MM.1S (cell line): ENCODE measurements at regions not wholly inside any gene's neighbourhood (a gene's known extent, or its start where the extent isn't known, plus 50 kb on each side); places are given as distances from the start of the nearest gene placed in this dataset.

Source experiments
- DNase-seq: peaks from one replicate; pipeline ENCODE4 v3.0.0-alpha.2; 2015
- H2AFZ ChIP-seq: fragments of 300-600 bp; sonication (generic); 2 replicates; pipeline ENCODE4 v1.6.0; 2016; ENCODE audit warnings: antibody characterized with exemption, low read length
- H3F3A ChIP-seq: fragments of 300-600 bp; sonication (generic); 2 replicates; pipeline ENCODE4 v1.6.1; 2016; ENCODE audit warnings: mild to moderate bottlenecking, antibody characterized with exemption, low read length, moderate library complexity, mixed read lengths; ENCODE audit not compliant: insufficient read depth
- H3K27ac ChIP-seq: fragments of 300-600 bp; sonication (generic); 2 replicates; pipeline ENCODE4 v1.5.1; 2016; ENCODE audit warnings: mild to moderate bottlenecking, low read length
- H3K27me3 ChIP-seq: fragments of 300-600 bp; sonication (generic); replicated peaks from 2 replicates; pipeline ENCODE4 v1.6.0; 2016; ENCODE audit warnings: low read length; ENCODE audit not compliant: insufficient read depth
- H3K36me3 ChIP-seq: fragments of 300-600 bp; sonication (generic); replicated peaks from 2 replicates; pipeline ENCODE4 v1.6.1; 2016; ENCODE audit warnings: mild to moderate bottlenecking, low read length, mixed read lengths; ENCODE audit not compliant: insufficient read depth
- H3K4me1 ChIP-seq: fragments of 300-600 bp; sonication (generic); 2 replicates; pipeline ENCODE4 v1.6.1; 2016; ENCODE audit warnings: low read length, mixed read lengths
- H3K4me2 ChIP-seq: fragments of 300-600 bp; sonication (generic); 2 replicates; pipeline ENCODE4 v1.6.0; 2016; ENCODE audit warnings: low read depth, low read length
- H3K4me3 ChIP-seq: fragments of 300-600 bp; sonication (generic); 2 replicates; pipeline ENCODE4 v1.5.1; 2016; ENCODE audit warnings: low read length, mixed read lengths
- H3K79me2 ChIP-seq: fragments of 300-600 bp; sonication (generic); 2 replicates; pipeline ENCODE4 v1.6.1; 2016; ENCODE audit warnings: mixed run types, low read length, mixed read lengths
- H3K9ac ChIP-seq: fragments of 300-600 bp; sonication (generic); 2 replicates; pipeline ENCODE4 v1.6.1; 2016; ENCODE audit warnings: low read length, mixed read lengths
- H3K9me2 ChIP-seq: fragments of 300-600 bp; sonication (generic); replicated peaks from 2 replicates; pipeline ENCODE4 v1.6.1; 2016; ENCODE audit warnings: mild to moderate bottlenecking, low read length, mixed read lengths; ENCODE audit not compliant: insufficient read depth
- H3K9me3 ChIP-seq: fragments of 300-600 bp; sonication (generic); replicated peaks from 2 replicates; pipeline ENCODE4 v1.6.1; 2016; ENCODE audit warnings: mild to moderate bottlenecking, low read length, mixed read lengths; ENCODE audit not compliant: insufficient read depth
- H4K20me1 ChIP-seq: fragments of 300-600 bp; sonication (generic); 2 replicates; pipeline ENCODE4 v1.6.1; 2016; ENCODE audit warnings: mild to moderate bottlenecking, low read length, moderate library complexity, mixed read lengths; ENCODE audit not compliant: insufficient read depth
- EZH2 ChIP-seq: fragments of 300-600 bp; sonication (generic); optimal IDR thresholded peaks from 2 replicates; pipeline ENCODE3; 2017; ENCODE audit warnings: low read depth, mild to moderate bottlenecking, antibody characterized with exemption, low read length, mixed read lengths
- EZH2phosphoT487 ChIP-seq: fragments of 300-600 bp; sonication (generic); IDR thresholded peaks from 2 replicates; pipeline ENCODE4 v1.6.1; 2018; ENCODE audit warnings: antibody characterized with exemption, low read length
- TF ChIP-seq, protein P1 (sequence below): fragments of 300-600 bp; sonication (generic); IDR thresholded peaks from 2 replicates; pipeline ENCODE4 v1.5.1; 2016; ENCODE audit warnings: antibody characterized with exemption, low read length, mixed read lengths

DNA sequence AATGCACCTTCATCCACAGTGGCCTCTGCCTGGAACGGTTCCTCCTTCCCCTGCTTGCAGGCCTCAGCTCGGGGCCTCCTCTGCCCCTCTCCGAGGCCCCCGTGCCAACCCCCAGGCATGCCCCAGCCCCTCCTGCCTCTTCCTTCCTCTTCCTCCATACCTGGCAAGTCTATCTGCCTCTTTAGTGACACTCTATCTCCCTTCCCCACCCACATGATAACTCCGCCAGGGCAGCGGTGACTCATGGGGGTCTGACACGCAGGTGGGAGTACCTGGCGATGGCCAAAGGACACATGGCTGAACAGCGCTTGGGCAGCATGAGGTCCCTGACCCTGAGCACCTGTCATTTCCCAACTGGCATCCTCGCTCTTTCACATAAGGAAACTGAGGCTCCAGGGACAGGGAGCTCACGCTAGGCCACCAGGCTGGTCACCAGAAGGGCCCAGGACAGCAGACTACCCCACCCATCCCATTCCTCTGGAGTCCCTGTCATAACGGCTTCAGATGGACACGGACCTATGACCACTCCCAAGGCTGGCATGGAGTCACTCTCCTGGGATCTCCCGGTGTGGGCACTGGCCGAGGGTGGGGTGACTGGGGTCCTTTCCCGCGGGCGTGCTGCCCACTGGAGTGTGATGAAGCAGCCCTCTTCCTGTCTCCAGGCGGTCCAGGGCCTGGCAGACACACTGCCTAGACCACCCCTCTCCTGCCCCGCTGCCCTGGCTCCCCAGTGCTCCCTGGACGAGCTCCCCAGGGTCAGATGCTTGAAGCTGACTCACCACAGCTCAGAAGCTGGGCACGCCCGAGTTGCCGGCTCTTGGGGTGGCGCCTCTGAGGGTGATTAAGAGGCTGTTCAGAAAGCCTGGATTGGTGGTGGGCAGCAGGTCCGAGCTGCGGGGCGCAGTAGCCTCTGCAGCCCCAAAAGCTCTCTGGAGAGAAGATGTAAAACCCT lies 100.6 kb downstream of the ENGASE start:
- Histone ChIP-seq H3K36me3 (no peaks in the 10 kb centered on the region), H3K4me3 (no peak overlapping the region), H4K20me1 (no peaks in the 10 kb centered on the region), H3K9me2 (no peaks in the 10 kb centered on the region), H3K27ac (no peak overlapping the region), H3F3A (no peaks in the 10 kb centered on the region), H3K9ac (no peak overlapping the region), H3K27me3 (peaks cover 99% of the 10 kb centered on the region), H2AFZ (no peak overlapping the region), H3K9me3 (no peaks in the 10 kb centered on the region), H3K4me1 (no peaks in the 10 kb centered on the region), H3K79me2 (no peaks in the 10 kb centered on the region), H3K4me2 (no peak overlapping the region)
- TF ChIP-seq EZH2 (no peak), EZH2phosphoT487 (no peak)
- TF ChIP-seq, protein P1, sequence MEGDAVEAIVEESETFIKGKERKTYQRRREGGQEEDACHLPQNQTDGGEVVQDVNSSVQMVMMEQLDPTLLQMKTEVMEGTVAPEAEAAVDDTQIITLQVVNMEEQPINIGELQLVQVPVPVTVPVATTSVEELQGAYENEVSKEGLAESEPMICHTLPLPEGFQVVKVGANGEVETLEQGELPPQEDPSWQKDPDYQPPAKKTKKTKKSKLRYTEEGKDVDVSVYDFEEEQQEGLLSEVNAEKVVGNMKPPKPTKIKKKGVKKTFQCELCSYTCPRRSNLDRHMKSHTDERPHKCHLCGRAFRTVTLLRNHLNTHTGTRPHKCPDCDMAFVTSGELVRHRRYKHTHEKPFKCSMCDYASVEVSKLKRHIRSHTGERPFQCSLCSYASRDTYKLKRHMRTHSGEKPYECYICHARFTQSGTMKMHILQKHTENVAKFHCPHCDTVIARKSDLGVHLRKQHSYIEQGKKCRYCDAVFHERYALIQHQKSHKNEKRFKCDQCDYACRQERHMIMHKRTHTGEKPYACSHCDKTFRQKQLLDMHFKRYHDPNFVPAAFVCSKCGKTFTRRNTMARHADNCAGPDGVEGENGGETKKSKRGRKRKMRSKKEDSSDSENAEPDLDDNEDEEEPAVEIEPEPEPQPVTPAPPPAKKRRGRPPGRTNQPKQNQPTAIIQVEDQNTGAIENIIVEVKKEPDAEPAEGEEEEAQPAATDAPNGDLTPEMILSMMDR = no peak
- no peak for DNase-seq

- H3K27me3 ChIP-seq = peaks cover 99% of the 10 kb centered on the region
- no peaks in the 10 kb centered on the region for H3K79me2 ChIP-seq
- H4K20me1 ChIP-seq = no peaks in the 10 kb centered on the region
These were observed 99.7 kb downstream of the ENGASE start for GRCh38 chr17:79174193-79174765.

GRCh38 chr17:79171188-79171587 lies 96.6 kb downstream of the ENGASE start:
- Histone ChIP-seq H3K27ac (no peak overlapping the region), H3K79me2 (no peaks in the 10 kb centered on the region), H3K9me2 (no peaks in the 10 kb centered on the region), H3K4me3 (no peak overlapping the region), H3K4me2 (no peak overlapping the region), H2AFZ (no peak overlapping the region), H4K20me1 (no peaks in the 10 kb centered on the region), H3K4me1 (no peaks in the 10 kb centered on the region), H3F3A (no peaks in the 10 kb centered on the region), H3K36me3 (no peaks in the 10 kb centered on the region), H3K9me3 (no peaks in the 10 kb centered on the region), H3K27me3 (peaks cover 99% of the 10 kb centered on the region), H3K9ac (no peak overlapping the region)
- DNase-seq = no peak
- TF ChIP-seq, protein P1 = no peak
- TF ChIP-seq EZH2phosphoT487 (no peak), EZH2 (no peak)

More at GRCh38 chr17:79174193-79174765, 99.7 kb downstream of the ENGASE start:
- no peak overlapping the region for H3K4me2 ChIP-seq
- no peak overlapping the region for H3K4me3 ChIP-seq
- no peaks in the 10 kb centered on the region for H3K4me1 ChIP-seq
- H3K27ac ChIP-seq = no peak overlapping the region
- H3F3A ChIP-seq = no peaks in the 10 kb centered on the region
- no peak overlapping the region for H3K9ac ChIP-seq
- no peaks in the 10 kb centered on the region for H3K9me3 ChIP-seq
- H3K36me3 ChIP-seq = no peaks in the 10 kb centered on the region
- H3K9me2 ChIP-seq = no peaks in the 10 kb centered on the region
- H2AFZ ChIP-seq = no peak overlapping the region
- TF ChIP-seq EZH2phosphoT487 (no peak), EZH2 (no peak)
- TF ChIP-seq, protein P1 = no peak
- DNase-seq = no peak
